KMS-11 (cell line): ENCODE measurements at regions not wholly inside any gene's neighbourhood (a gene's known extent, or its start where the extent isn't known, plus 50 kb on each side); places are given as distances from the start of the nearest gene placed in this dataset.

Source experiments
- H2AFZ ChIP-seq: fragments of 200-600 bp; sonication (generic); 2 replicates; pipeline ENCODE4 v1.6.1; 2016; ENCODE audit warnings: antibody characterized with exemption, mixed run types, low read depth
- H3K27ac ChIP-seq: fragments of 200-600 bp; sonication (generic); 2 replicates; pipeline ENCODE4 v1.6.1; 2016; ENCODE audit warnings: mild to moderate bottlenecking, mixed run types
- H3K27me3 ChIP-seq: fragments of 200-600 bp; sonication (generic); 2 replicates; pipeline ENCODE4 v1.6.1; 2017; ENCODE audit warnings: mild to moderate bottlenecking, low read depth, mixed run types, moderate library complexity; ENCODE audit not compliant: insufficient read depth
- H3K36me3 ChIP-seq: fragments of 200-600 bp; sonication (generic); 2 replicates; pipeline ENCODE4 v1.6.1; 2017; ENCODE audit warnings: mild to moderate bottlenecking, mixed run types; ENCODE audit not compliant: insufficient read depth
- H3K4me1 ChIP-seq: fragments of 200-600 bp; sonication (generic); 2 replicates; pipeline ENCODE4 v1.6.1; 2016; ENCODE audit warnings: mild to moderate bottlenecking, low read depth, mixed run types; ENCODE audit not compliant: poor library complexity, severe bottlenecking
- H3K4me2 ChIP-seq: fragments of 200-600 bp; sonication (generic); 2 replicates; pipeline ENCODE4 v1.7.0; 2016; ENCODE audit warnings: mild to moderate bottlenecking, mixed run types
- H3K4me3 ChIP-seq: fragments of 200-600 bp; sonication (generic); IDR thresholded peaks from 2 replicates; pipeline ENCODE4 v1.6.1; 2017; ENCODE audit warnings: low read depth, low read length, mixed read lengths; ENCODE audit not compliant: insufficient read depth
- H3K79me2 ChIP-seq: fragments of 200-600 bp; sonication (generic); 2 replicates; pipeline ENCODE4 v1.6.1; 2016; ENCODE audit warnings: low read depth, mixed run types; ENCODE audit not compliant: insufficient read depth
- H3K9ac ChIP-seq: fragments of 200-600 bp; sonication (generic); 2 replicates; pipeline ENCODE4 v1.6.1; 2016; ENCODE audit warnings: mild to moderate bottlenecking, mixed run types
- H4K20me1 ChIP-seq: fragments of 200-600 bp; sonication (generic); 2 replicates; pipeline ENCODE4 v1.6.1; 2016; ENCODE audit warnings: mild to moderate bottlenecking, mixed run types; ENCODE audit not compliant: insufficient read depth
- TF ChIP-seq, protein P1 (sequence below): fragments of 200-600 bp; sonication (generic); conservative IDR thresholded peaks from 2 replicates; pipeline ENCODE4 v1.6.1; 2017; ENCODE audit warnings: low read depth, mild to moderate bottlenecking, antibody characterized with exemption, low read length, moderate library complexity, mixed read lengths

DNA sequence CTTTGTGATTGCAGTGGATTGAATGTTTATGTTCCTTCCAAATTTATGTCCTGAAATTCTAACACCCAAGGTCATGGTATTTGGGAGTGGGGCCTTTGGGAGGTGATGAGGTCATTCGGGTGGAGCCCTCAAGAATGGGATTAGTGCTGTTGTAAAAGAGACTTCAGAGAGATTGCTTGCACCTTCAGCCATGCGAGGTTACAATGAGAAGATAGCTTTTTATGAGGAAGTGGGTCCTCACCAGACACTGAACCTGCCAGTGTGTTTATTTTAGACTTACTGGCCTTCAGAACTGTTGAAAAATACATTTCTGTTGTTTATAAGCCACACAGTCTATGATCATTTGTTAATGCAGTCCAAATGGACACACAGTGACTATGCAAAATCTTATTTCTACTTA lies 161.0 kb upstream of the GPRIN3 start:
- H3K36me3 ChIP-seq, result no peaks in the 10 kb centered on the region
- no peak overlapping the region for H3K4me2 ChIP-seq
- H3K27me3 ChIP-seq, result no peaks in the 10 kb centered on the region
- no peak overlapping the region for H3K9ac ChIP-seq
- H3K27ac ChIP-seq, result no peak overlapping the region
- H3K79me2 ChIP-seq, result no peaks in the 10 kb centered on the region
- no peak overlapping the region for H2AFZ ChIP-seq
- no peaks in the 10 kb centered on the region for H3K4me1 ChIP-seq
- no peak overlapping the region for H3K4me3 ChIP-seq
- no peaks in the 10 kb centered on the region for H4K20me1 ChIP-seq
- TF ChIP-seq, protein P1, sequence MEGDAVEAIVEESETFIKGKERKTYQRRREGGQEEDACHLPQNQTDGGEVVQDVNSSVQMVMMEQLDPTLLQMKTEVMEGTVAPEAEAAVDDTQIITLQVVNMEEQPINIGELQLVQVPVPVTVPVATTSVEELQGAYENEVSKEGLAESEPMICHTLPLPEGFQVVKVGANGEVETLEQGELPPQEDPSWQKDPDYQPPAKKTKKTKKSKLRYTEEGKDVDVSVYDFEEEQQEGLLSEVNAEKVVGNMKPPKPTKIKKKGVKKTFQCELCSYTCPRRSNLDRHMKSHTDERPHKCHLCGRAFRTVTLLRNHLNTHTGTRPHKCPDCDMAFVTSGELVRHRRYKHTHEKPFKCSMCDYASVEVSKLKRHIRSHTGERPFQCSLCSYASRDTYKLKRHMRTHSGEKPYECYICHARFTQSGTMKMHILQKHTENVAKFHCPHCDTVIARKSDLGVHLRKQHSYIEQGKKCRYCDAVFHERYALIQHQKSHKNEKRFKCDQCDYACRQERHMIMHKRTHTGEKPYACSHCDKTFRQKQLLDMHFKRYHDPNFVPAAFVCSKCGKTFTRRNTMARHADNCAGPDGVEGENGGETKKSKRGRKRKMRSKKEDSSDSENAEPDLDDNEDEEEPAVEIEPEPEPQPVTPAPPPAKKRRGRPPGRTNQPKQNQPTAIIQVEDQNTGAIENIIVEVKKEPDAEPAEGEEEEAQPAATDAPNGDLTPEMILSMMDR, result no peak

DNA sequence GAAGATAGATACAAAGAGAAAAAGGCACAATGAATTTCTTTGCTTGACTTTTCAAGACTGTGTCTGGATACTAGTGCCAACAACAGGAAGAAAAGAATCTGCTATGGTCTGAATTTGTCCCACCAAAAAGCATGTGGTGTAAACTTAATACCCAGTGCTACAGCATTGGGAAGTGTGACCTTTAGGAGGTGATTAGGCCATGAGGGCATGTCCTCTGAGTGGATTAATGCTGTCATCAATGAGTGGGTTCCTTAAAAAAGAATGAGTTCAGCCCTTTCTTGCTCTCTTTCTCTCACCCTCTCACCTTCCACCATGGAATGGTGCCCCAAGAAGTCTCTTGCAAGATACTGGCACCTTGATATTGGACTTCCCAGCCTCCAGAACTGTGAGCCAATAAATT lies 155.7 kb upstream of the GPRIN3 start:
- TF ChIP-seq, protein P1, result no peak
- no peak overlapping the region for H2AFZ ChIP-seq
- H3K9ac ChIP-seq, result no peak overlapping the region
- no peaks in the 10 kb centered on the region for H3K27me3 ChIP-seq
- no peaks in the 10 kb centered on the region for H3K36me3 ChIP-seq
- no peaks in the 10 kb centered on the region for H4K20me1 ChIP-seq
- no peaks in the 10 kb centered on the region for H3K79me2 ChIP-seq
- H3K4me1 ChIP-seq, result no peaks in the 10 kb centered on the region
- no peak overlapping the region for H3K4me3 ChIP-seq
- H3K4me2 ChIP-seq, result no peak overlapping the region
- H3K27ac ChIP-seq, result no peak overlapping the region

DNA sequence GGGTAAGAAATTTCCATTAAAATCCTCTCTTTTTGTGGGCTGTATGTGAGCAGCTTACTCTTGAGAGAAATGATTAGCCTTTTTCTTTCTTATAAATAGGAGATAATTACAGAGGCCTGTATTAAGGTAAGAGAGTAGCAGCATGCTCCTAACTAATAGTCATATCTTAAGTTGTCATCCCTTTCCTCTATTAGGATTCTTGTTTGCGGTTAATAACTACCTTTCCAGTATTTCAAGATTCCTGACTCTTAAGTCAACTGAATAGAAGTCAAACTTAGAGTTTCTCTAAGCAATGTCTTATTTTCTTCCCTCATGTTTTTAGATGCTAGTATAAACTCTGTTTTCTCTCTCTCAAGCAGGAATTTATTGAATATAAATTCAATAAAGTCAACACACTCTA lies 139.9 kb upstream of the GPRIN3 start:
- TF ChIP-seq, protein P1, result no peak

DNA sequence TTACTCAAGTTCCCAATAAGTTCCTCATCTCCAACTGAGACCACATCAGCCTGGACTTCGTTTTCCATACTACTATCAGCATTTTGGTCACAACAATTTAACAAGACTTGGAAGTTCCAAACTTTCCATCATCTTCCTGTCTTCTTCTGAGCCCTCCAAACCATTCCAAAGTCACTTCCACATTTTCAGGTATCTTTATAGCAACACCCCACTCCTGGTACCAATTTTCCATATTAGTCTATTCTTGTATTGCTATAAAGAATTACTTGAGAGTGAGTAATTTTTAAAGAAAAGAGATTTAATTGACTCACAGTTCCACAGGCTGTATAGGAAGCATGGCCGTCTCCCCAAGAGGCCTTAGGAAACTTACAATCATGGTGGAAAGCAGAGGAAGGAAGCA lies 138.6 kb upstream of the GPRIN3 start:
- H3K9ac ChIP-seq, result no peak overlapping the region
- H3K4me2 ChIP-seq, result no peak overlapping the region
- no peaks in the 10 kb centered on the region for H4K20me1 ChIP-seq
- no peak overlapping the region for H3K27ac ChIP-seq
- no peaks in the 10 kb centered on the region for H3K27me3 ChIP-seq
- H3K36me3 ChIP-seq, result no peaks in the 10 kb centered on the region
- TF ChIP-seq, protein P1, result no peak
- no peaks in the 10 kb centered on the region for H3K79me2 ChIP-seq
- H3K4me3 ChIP-seq, result no peak overlapping the region
- H3K4me1 ChIP-seq, result no peaks in the 10 kb centered on the region
- no peak overlapping the region for H2AFZ ChIP-seq

More for the DNA sequence above, 139.9 kb upstream of the GPRIN3 start:
- no peak overlapping the region for H3K4me3 ChIP-seq
- no peaks in the 10 kb centered on the region for H3K27me3 ChIP-seq
- no peak overlapping the region for H3K9ac ChIP-seq
- no peak overlapping the region for H2AFZ ChIP-seq
- no peaks in the 10 kb centered on the region for H3K79me2 ChIP-seq
- no peak overlapping the region for H3K4me2 ChIP-seq
- no peaks in the 10 kb centered on the region for H3K36me3 ChIP-seq
- no peaks in the 10 kb centered on the region for H4K20me1 ChIP-seq
- H3K4me1 ChIP-seq, result no peaks in the 10 kb centered on the region
- H3K27ac ChIP-seq, result no peak overlapping the region

DNA sequence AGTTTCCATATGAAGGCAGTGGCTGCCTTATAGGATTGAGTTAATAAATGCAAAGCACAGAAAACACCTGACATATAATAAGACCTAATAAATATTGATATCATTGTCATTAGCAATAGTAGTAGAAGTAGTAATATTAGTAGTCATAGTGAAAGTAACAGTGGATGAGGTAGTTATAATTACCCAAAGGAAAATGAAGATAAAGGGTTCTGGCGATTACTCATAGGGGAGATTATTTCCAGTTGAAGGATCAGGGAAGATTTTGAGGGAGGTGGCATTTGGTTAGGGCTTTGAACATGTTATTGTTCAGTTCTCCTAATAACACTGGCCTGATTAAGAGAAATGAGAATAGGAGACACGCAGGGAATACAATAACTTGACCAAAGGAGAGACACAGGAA lies 131.9 kb upstream of the GPRIN3 start:
- Histone ChIP-seq H3K4me2 (no peak overlapping the region), H3K27ac (no peak overlapping the region), H3K4me3 (no peak overlapping the region), H3K79me2 (no peaks in the 10 kb centered on the region), H3K4me1 (peaks cover 10% of the 10 kb centered on the region), H3K9ac (no peak overlapping the region), H2AFZ (no peak overlapping the region), H4K20me1 (no peaks in the 10 kb centered on the region), H3K27me3 (no peaks in the 10 kb centered on the region), H3K36me3 (no peaks in the 10 kb centered on the region)
- TF ChIP-seq, protein P1, result no peak
